GM06990 (cell line): ENCODE measurements at regions not wholly inside any gene's neighbourhood (a gene's known extent, or its start where the extent isn't known, plus 50 kb on each side); places are given as distances from the start of the nearest gene placed in this dataset.
"Not testable (repeated sequence)": the region's sequence is repeated elsewhere in the genome, so short reads cannot be mapped to it uniquely, and the experiment has no call there.

Source experiments
- DNase-seq: peaks from one replicate; pipeline ENCODE4 v3.0.0-alpha.2; 2011; ENCODE audit not compliant: insufficient read length; ENCODE audit errors: extremely low read depth
- H3K27me3 ChIP-seq: replicated peaks from 2 replicates; pipeline ENCODE4 v1.6.0; 2011; ENCODE audit warnings: low read length; ENCODE audit not compliant: control insufficient read depth, insufficient read depth
- H3K36me3 ChIP-seq: 2 replicates; pipeline ENCODE4 v1.5.1; 2011; ENCODE audit warnings: low read length; ENCODE audit not compliant: control insufficient read depth, insufficient read depth
- H3K4me3 ChIP-seq: replicated peaks from 2 replicates; pipeline ENCODE4 v1.5.1; 2011; ENCODE audit warnings: low read depth, mild to moderate bottlenecking, control low read depth, low read length
- CTCF ChIP-seq: IDR thresholded peaks from 2 replicates; pipeline ENCODE4 v1.5.1; 2011; ENCODE audit warnings: low read length, control low read depth, mild to moderate bottlenecking, inconsistent platforms; ENCODE audit not compliant: insufficient read depth, poor library complexity, severe bottlenecking

GRCh38 chr10:25745976-25746375 lies 188.1 kb upstream of the MYO3A start:
- H3K27me3 ChIP-seq, result no peaks in the 10 kb centered on the region
- DNase-seq, result no peak
- H3K4me3 ChIP-seq, result no peak overlapping the region
- H3K36me3 ChIP-seq, result no peaks in the 10 kb centered on the region
- TF ChIP-seq CTCF, result no peak

- Histone ChIP-seq H3K36me3 (no peaks in the 10 kb centered on the region), H3K4me3 (no peak overlapping the region), H3K27me3 (no peaks in the 10 kb centered on the region)
- DNase-seq, result no peak
- no peak for TF ChIP-seq CTCF
Observed at GRCh38 chr10:25747084-25747483, 186.9 kb upstream of the MYO3A start.

GRCh38 chr10:25748509-25748908 lies 185.5 kb upstream of the MYO3A start:
- no peak for DNase-seq
- Histone ChIP-seq H3K4me3 (no peak overlapping the region), H3K36me3 (no peaks in the 10 kb centered on the region), H3K27me3 (no peaks in the 10 kb centered on the region)
- TF ChIP-seq CTCF, result no peak

GRCh38 chr10:25753776-25754175 lies 180.3 kb upstream of the MYO3A start:
- no peaks in the 10 kb centered on the region for H3K36me3 ChIP-seq
- H3K4me3 ChIP-seq, result no peak overlapping the region
- no peaks in the 10 kb centered on the region for H3K27me3 ChIP-seq
- DNase-seq, result no peak
- TF ChIP-seq CTCF, result no peak

GRCh38 chr10:25755874-25756273 lies 178.2 kb upstream of the MYO3A start:
- H3K4me3 ChIP-seq, H3K36me3 ChIP-seq, DNase-seq, H3K27me3 ChIP-seq: not testable (repeated sequence)

- no peak overlapping the region for H3K4me3 ChIP-seq
- no peaks in the 10 kb centered on the region for H3K36me3 ChIP-seq
- no peak for DNase-seq
- no peaks in the 10 kb centered on the region for H3K27me3 ChIP-seq
- no peak for TF ChIP-seq CTCF
Observed at GRCh38 chr10:25756784-25757183, 177.2 kb upstream of the MYO3A start.
